Neural progenitor cell (in vitro differentiated cells): ENCODE measurements at regions not wholly inside any gene's neighbourhood (a gene's known extent, or its start where the extent isn't known, plus 50 kb on each side); places are given as distances from the start of the nearest gene placed in this dataset.

ENCODE experiments used
- EZH2 ChIP-seq: fragments of 200-600 bp; sonication (generic); IDR thresholded peaks from 2 replicates; pipeline ENCODE4 v1.6.1; 2017; ENCODE audit warnings: antibody characterized with exemption, mild to moderate bottlenecking, moderate library complexity
- EZH2phosphoT487 ChIP-seq: fragments of 200-600 bp; sonication (generic); IDR thresholded peaks from 2 replicates; pipeline ENCODE4 v1.6.1; 2017; ENCODE audit warnings: antibody characterized with exemption
- TF ChIP-seq, protein P1 (sequence below): fragments of 200-600 bp; sonication (generic); IDR thresholded peaks from 2 replicates; pipeline ENCODE4 v1.5.1; 2017; ENCODE audit warnings: antibody characterized with exemption, mild to moderate bottlenecking

DNA sequence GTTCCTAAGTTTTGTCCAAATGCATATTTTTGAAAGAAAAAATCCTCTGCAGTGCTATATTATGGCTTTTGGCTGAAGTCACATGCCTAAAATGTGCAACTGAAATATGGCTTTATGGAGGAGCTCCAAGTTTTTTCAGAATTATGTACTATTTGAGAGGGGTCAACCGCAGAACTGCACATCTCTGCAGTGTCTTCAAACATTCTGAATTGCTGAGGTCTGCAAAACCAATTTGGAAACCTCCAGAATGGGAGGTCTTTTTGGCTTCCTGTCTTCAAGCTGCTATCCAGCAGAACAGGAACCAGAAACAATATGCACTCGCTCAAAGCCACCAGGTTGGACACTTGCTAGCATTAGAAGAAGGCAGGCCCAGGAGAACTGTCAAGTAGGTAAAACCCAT, 376.0 kb upstream of the PAPPA start:
- TF ChIP-seq EZH2phosphoT487 (no peak), EZH2 (no peak)
- TF ChIP-seq, protein P1, sequence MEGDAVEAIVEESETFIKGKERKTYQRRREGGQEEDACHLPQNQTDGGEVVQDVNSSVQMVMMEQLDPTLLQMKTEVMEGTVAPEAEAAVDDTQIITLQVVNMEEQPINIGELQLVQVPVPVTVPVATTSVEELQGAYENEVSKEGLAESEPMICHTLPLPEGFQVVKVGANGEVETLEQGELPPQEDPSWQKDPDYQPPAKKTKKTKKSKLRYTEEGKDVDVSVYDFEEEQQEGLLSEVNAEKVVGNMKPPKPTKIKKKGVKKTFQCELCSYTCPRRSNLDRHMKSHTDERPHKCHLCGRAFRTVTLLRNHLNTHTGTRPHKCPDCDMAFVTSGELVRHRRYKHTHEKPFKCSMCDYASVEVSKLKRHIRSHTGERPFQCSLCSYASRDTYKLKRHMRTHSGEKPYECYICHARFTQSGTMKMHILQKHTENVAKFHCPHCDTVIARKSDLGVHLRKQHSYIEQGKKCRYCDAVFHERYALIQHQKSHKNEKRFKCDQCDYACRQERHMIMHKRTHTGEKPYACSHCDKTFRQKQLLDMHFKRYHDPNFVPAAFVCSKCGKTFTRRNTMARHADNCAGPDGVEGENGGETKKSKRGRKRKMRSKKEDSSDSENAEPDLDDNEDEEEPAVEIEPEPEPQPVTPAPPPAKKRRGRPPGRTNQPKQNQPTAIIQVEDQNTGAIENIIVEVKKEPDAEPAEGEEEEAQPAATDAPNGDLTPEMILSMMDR, result no peak
